SU-DHL-6 (cell line): ENCODE measurements at regions not wholly inside any gene's neighbourhood (a gene's known extent, or its start where the extent isn't known, plus 50 kb on each side); places are given as distances from the start of the nearest gene placed in this dataset.

ENCODE experiments used
- H2AFZ ChIP-seq: fragments of 200-600 bp; sonication (generic); 2 replicates; pipeline ENCODE4 v1.6.1; 2014; ENCODE audit warnings: low read depth, mild to moderate bottlenecking, moderate library complexity, mixed read lengths, antibody characterized with exemption, low read length; ENCODE audit not compliant: severe bottlenecking
- H3F3A ChIP-seq: fragments of 200-600 bp; shearing (Covaris generic); 2 replicates; pipeline ENCODE4 v1.6.0; 2016; ENCODE audit warnings: antibody characterized with exemption, mild to moderate bottlenecking; ENCODE audit not compliant: insufficient read depth
- H3K27ac ChIP-seq: fragments of 200-600 bp; sonication (generic); 2 replicates; pipeline ENCODE4 v1.5.1; 2016; ENCODE audit warnings: low read depth, mild to moderate bottlenecking, low read length, moderate library complexity, mixed read lengths
- H3K27me3 ChIP-seq: fragments of 200-600 bp; sonication (generic), shearing (Covaris generic); 2 replicates; pipeline ENCODE4 v1.6.0; 2014; ENCODE audit warnings: mild to moderate bottlenecking, low read length
- H3K36me3 ChIP-seq: fragments of 200-600 bp; sonication (generic); 2 replicates; pipeline ENCODE4 v1.6.1; 2014; ENCODE audit warnings: mild to moderate bottlenecking, low read length, mixed read lengths
- H3K4me2 ChIP-seq: fragments of 300-600, 200-600 bp; shearing (Covaris generic), sonication (generic); 2 replicates; pipeline ENCODE4 v1.6.0; 2014; ENCODE audit warnings: low read length, low read depth, mild to moderate bottlenecking; ENCODE audit not compliant: poor library complexity, severe bottlenecking
- H3K4me3 ChIP-seq: fragments of 200-600 bp; sonication (generic); 2 replicates; pipeline ENCODE4 v1.5.1; 2014; ENCODE audit warnings: antibody characterized with exemption, low read length, mild to moderate bottlenecking, mixed read lengths; ENCODE audit not compliant: insufficient read depth, poor library complexity, severe bottlenecking
- H3K79me2 ChIP-seq: fragments of 200-600 bp; sonication (generic); 2 replicates; pipeline ENCODE4 v1.6.1; 2014; ENCODE audit warnings: mild to moderate bottlenecking, low read length, moderate library complexity; ENCODE audit not compliant: insufficient read depth
- H3K9ac ChIP-seq: fragments of 200-600 bp; sonication (generic); 2 replicates; pipeline ENCODE4 v1.7.0; 2014; ENCODE audit warnings: mild to moderate bottlenecking, low read length
- H3K9me2 ChIP-seq: fragments of 200-600 bp; sonication (generic); replicated peaks from 2 replicates; pipeline ENCODE4 v1.6.1; 2014; ENCODE audit warnings: low read length; ENCODE audit not compliant: insufficient read depth
- H3K9me3 ChIP-seq: fragments of 200-600 bp; sonication (generic); 2 replicates; pipeline ENCODE4 v1.6.1; 2014; ENCODE audit warnings: low read length, mixed read lengths; ENCODE audit not compliant: insufficient read depth
- H4K20me1 ChIP-seq: fragments of 200-600 bp; sonication (generic); 2 replicates; pipeline ENCODE4 v1.6.1; 2014; ENCODE audit warnings: low read depth, mild to moderate bottlenecking, antibody characterized with exemption, low read length, moderate library complexity, mixed read lengths
- EZH2phosphoT487 ChIP-seq: fragments of 200-600 bp; sonication (generic), shearing (Covaris generic); conservative IDR thresholded peaks from 2 replicates; pipeline ENCODE4 v1.6.1; 2018; ENCODE audit warnings: mild to moderate bottlenecking, antibody characterized with exemption, low read length, moderate library complexity, mixed read lengths
- TF ChIP-seq, protein P1 (sequence below): fragments of 200-600 bp; sonication (generic); IDR thresholded peaks from one replicate; pipeline ENCODE4 v1.5.1; 2017; ENCODE audit warnings: antibody characterized with exemption, mild to moderate bottlenecking, low read length, moderate library complexity; ENCODE audit not compliant: insufficient read depth, poor library complexity, severe bottlenecking

DNA sequence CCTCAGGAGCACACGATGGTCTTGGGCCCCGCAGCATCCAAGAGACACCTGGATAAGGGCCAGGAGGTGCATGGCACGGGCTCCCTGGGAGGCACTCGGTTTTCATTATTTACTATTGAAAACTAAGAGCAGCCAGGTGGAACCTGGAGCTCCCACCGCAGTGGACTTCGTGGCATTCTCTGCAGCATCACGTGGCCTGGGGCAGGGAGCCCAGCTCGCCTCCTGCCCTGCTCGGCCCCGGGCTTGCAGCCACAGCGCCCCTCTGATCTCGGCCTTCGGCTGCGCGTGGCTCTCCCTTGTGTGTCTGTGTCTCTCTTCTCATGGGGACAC lies 121.6 kb downstream of the SIK1 start:
- Histone ChIP-seq H3K9me2 (no peaks in the 10 kb centered on the region), H3K9ac (no peak overlapping the region), H3K36me3 (no peaks in the 10 kb centered on the region), H3K9me3 (no peaks in the 10 kb centered on the region), H3K4me3 (no peak overlapping the region), H3K27me3 (no peaks in the 10 kb centered on the region), H3F3A (no peaks in the 10 kb centered on the region), H2AFZ (no peak overlapping the region), H3K79me2 (no peaks in the 10 kb centered on the region), H3K4me2 (no peak overlapping the region), H3K27ac (no peak overlapping the region), H4K20me1 (no peaks in the 10 kb centered on the region)
- TF ChIP-seq EZH2phosphoT487: no peak
- TF ChIP-seq, protein P1, sequence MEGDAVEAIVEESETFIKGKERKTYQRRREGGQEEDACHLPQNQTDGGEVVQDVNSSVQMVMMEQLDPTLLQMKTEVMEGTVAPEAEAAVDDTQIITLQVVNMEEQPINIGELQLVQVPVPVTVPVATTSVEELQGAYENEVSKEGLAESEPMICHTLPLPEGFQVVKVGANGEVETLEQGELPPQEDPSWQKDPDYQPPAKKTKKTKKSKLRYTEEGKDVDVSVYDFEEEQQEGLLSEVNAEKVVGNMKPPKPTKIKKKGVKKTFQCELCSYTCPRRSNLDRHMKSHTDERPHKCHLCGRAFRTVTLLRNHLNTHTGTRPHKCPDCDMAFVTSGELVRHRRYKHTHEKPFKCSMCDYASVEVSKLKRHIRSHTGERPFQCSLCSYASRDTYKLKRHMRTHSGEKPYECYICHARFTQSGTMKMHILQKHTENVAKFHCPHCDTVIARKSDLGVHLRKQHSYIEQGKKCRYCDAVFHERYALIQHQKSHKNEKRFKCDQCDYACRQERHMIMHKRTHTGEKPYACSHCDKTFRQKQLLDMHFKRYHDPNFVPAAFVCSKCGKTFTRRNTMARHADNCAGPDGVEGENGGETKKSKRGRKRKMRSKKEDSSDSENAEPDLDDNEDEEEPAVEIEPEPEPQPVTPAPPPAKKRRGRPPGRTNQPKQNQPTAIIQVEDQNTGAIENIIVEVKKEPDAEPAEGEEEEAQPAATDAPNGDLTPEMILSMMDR: no peak

DNA sequence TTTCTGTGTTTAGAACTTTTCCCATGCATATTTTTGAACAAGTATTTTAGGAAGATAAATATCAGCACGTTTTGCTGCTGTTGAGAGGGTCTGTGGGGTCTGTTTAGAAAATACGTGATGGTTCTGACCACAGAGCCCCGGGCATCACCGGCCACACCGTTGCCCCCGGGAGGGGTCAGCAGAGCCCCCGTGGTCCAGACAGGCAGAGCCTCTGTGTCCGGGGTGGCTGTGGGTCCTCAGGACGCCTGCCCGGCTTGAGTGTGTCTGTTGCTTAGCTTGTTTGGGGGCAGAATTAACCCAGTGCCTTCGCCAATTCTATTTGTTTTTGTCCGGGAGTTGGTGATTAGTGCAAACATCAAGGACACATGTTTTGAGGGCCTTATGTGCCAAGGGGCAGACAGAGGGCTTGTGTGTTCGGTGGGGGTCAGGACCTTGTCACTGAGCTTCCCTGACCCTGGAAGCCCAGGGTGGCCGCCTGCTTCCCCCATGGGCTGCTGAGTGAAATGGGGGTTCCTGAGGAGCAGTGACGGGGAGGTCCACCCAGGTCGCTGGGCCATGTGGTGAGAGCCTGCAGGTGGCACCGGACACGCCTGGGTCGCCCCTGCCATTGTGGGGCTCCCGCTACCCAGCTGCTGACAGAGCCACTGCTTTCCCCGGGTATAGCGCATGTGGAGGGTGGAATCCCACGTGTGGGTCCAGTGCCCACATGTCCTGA lies 122.2 kb downstream of the SIK1 start:
- no peak for TF ChIP-seq EZH2phosphoT487
- TF ChIP-seq, protein P1: no peak
- Histone ChIP-seq H3K9me3 (no peaks in the 10 kb centered on the region), H3K9ac (no peak overlapping the region), H3K79me2 (no peaks in the 10 kb centered on the region), H2AFZ (no peak overlapping the region), H3K4me2 (no peak overlapping the region), H3K27me3 (no peaks in the 10 kb centered on the region), H4K20me1 (no peaks in the 10 kb centered on the region), H3K27ac (no peak overlapping the region), H3K36me3 (no peaks in the 10 kb centered on the region), H3F3A (no peaks in the 10 kb centered on the region), H3K4me3 (no peak overlapping the region), H3K9me2 (no peaks in the 10 kb centered on the region)

DNA sequence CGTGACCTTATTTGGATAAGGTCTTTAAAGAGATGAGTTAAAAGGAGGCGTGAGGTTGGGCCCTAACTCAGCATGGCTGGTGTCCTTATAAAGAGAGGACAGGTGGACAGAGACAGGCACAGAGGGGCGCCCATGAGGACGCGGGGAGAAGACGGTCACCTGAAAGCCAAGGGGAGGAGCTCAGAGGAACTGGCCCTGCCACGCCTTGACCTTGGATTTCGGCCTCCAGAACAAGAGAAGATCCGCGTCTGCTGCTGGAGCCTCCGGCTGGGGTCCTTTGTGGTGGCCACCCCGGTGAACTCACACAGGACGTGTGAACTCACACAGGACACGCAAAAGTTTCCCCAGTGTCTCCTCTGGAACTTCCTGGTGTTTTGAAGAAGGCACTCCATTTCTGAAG lies 122.7 kb downstream of the SIK1 start:
- Histone ChIP-seq H3K9me2 (no peaks in the 10 kb centered on the region), H3K79me2 (no peaks in the 10 kb centered on the region), H3K9me3 (no peaks in the 10 kb centered on the region), H3K27me3 (no peaks in the 10 kb centered on the region), H3K36me3 (no peaks in the 10 kb centered on the region), H4K20me1 (no peaks in the 10 kb centered on the region), H3K9ac (no peak overlapping the region), H2AFZ (no peak overlapping the region), H3K4me3 (no peak overlapping the region), H3K27ac (no peak overlapping the region), H3K4me2 (no peak overlapping the region), H3F3A (no peaks in the 10 kb centered on the region)
- no peak for TF ChIP-seq EZH2phosphoT487
- TF ChIP-seq, protein P1: no peak
